ENCODE measurements at regions not wholly inside any gene's neighbourhood (a gene's known extent, or its start where the extent isn't known, plus 50 kb on each side); places are given as distances from the start of the nearest gene placed in this dataset.

DNA sequence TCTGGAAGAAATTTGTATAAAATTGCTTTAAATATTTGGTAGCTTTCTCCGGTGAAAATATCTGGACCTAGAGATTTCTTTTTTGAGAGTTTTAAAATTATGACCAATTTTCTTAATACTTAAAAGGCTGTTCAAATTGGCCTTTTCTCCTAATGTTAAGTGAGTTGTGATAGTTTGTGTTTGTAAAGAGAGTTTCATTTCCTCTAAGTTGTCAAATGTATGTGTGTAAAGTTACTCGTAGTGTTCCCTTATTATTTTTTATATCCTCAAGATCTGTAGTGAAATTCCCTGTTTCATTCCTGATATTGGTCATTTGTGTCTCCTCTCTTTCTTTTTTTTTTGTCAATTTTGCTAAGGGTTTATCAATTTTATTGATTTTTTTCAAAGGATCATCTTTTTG is 92.6 kb upstream of the CTNNB1 start:
- H3K23ac ChIP-seq (ENCODE audit: insufficient read length): no peak overlapping the region
- no peak overlapping the region for H3K4ac ChIP-seq (replicated peaks; ENCODE audit: insufficient read length, low read depth, low read length)
- H4K5ac ChIP-seq (ENCODE audit: insufficient read length, low read depth, low read length): no peak overlapping the region
- no peak overlapping the region for H4K91ac ChIP-seq (replicated peaks; ENCODE audit: insufficient read length, low read length)
- H3K4me2 ChIP-seq (ENCODE audit: insufficient read depth in 1 of 2, low read depth in 2 of 2, low read length in 2 of 2): no peak overlapping the region
- H4K8ac ChIP-seq (ENCODE audit: extremely low read depth, insufficient read depth, low read length): no peak overlapping the region
- H3K23me2 ChIP-seq (ENCODE audit: low read depth, low read length): no peaks in the 10 kb centered on the region
- no peak overlapping the region for H3K27ac ChIP-seq (ENCODE audit: low read depth, low read length)
- no peaks in the 10 kb centered on the region for H3K9me3 ChIP-seq (ENCODE audit: insufficient read depth in 2 of 2, low read depth in 1 of 2, low read length in 1 of 2)
- POLR2A ChIA-PET (ENCODE audit: partially characterized antibody): no interaction called here
- H2BK20ac ChIP-seq (ENCODE audit: low read length): no peak overlapping the region
- H4K20me1 ChIP-seq (replicated peaks in 1 of 2; ENCODE audit: control insufficient read depth in 1 of 2, insufficient read depth in 2 of 2, low read length in 2 of 2): no peaks in the 10 kb centered on the region
- peaks cover 0 to 4% (median under 1%) of the 10 kb centered on the region in 4 experiments; a peak in 2 of 7 replicates for H3K4me1 ChIP-seq (replicated peaks in 1 of 4; ENCODE audit: control insufficient read depth in 3 of 4, insufficient read depth in 4 of 4, low read length in 3 of 4)
- H2BK15ac ChIP-seq (ENCODE audit: low read length): no peak overlapping the region
- H3K18ac ChIP-seq (ENCODE audit: extremely low read depth, low read length): no peak overlapping the region
- DNase-seq (ENCODE audit: low read depth in 1 of 2, low spot score in 2 of 2) (no peak), FAIRE-seq (no peak)
- no peak overlapping the region for H2BK120ac ChIP-seq (replicated peaks; ENCODE audit: low read depth, low read length)
- H2BK12ac ChIP-seq (ENCODE audit: low read depth, low read length): no peak overlapping the region
- no peak overlapping the region for H3K9ac ChIP-seq (replicated peaks in 1 of 4; ENCODE audit: extremely low read depth in 1 of 4, low read depth in 3 of 4, low read length in 3 of 4)
- H3K79me2 ChIP-seq (ENCODE audit: control insufficient read depth in 1 of 2, insufficient read depth in 2 of 2, low read length in 2 of 2): no peaks in the 10 kb centered on the region
- H3K4me3 ChIP-seq (ENCODE audit: extremely low read depth in 1 of 4, insufficient read depth in 2 of 4, low read depth in 3 of 4, low read length in 4 of 4): no peak overlapping the region
- H3K36me3 ChIP-seq (ENCODE audit: control insufficient read depth in 2 of 4, insufficient read depth in 4 of 4, low read length in 3 of 4): no peaks in the 10 kb centered on the region
- no peak for TF ChIP-seq TAF1 (IDR thresholded peaks at IDR 0.05; ENCODE audit: low read depth, low read length)
- no peak overlapping the region for H3K14ac ChIP-seq (ENCODE audit: insufficient read length)
- no peak overlapping the region for H2AK5ac ChIP-seq (ENCODE audit: low read depth, low read length)
- H2AFZ ChIP-seq (ENCODE audit: low read length): no peak overlapping the region
- H2BK5ac ChIP-seq (ENCODE audit: low read depth, low read length): no peak overlapping the region
- CTCF ChIA-PET (ENCODE audit: partially characterized antibody): interaction anchor here (0.7 kb wide), 1 partner anchor 526 kb away, joined by 3 read pairs; no protein-coding TSS in a partner anchor
- no peaks in the 10 kb centered on the region for H3K27me3 ChIP-seq (replicated peaks in 1 of 4; ENCODE audit: control insufficient read depth in 3 of 4, extremely low read depth in 1 of 4, insufficient read depth in 3 of 4, low read length in 3 of 4)
- no peaks in the 10 kb centered on the region for H3K79me1 ChIP-seq (ENCODE audit: low read depth, low read length)
- 100% methylated on average over 2 of the region's 2 CpGs; no CpG with 5 or more reads in 1 of the 2 experiments for WGBS, 2 experiments (ENCODE audit: extremely low coverage in 1 of 2, insufficient coverage in 1 of 2, insufficient read length in 1 of 2, insufficient replicate concordance in 2 of 2, low coverage in 1 of 2, low lambda C conversion rate in 2 of 2, missing lambda C conversion rate in 1 of 2)
- no peak overlapping the region for H3K56ac ChIP-seq (replicated peaks; ENCODE audit: insufficient read length, low read depth, low read length)
